ENCODE measurements at regions not wholly inside any gene's neighbourhood (a gene's known extent, or its start where the extent isn't known, plus 50 kb on each side); places are given as distances from the start of the nearest gene placed in this dataset.
A peak's percentile ranks its signal among the peaks of the same experiment; 100 is the strongest.
"Not testable (repeated sequence)": the region's sequence is repeated elsewhere in the genome, so short reads cannot be mapped to it uniquely, and the experiment has no call there.

DNA sequence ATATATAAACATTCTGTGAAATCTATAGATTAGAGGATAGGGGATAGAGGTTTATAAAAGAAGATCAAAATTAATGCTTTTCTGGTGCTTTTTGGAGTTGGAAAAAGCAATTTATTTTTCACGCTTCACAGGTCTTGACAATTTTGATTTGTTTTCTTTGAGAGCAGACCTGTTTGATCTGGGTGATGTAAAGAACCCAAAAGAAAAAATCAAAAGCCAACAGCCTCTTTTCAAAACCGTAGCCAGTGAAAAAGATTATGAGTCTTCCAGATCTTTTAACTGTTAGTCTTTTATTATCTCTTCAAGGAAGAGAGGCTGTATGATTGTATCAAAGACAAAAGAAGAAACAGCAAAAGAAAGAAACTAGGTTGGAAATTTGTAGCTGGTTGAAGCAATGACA, 1738.7 kb downstream of the KHDRBS2 start:
- not testable (repeated sequence) for H3F3A ChIP-seq (ENCODE audit: insufficient read depth, low read length); H2AFZ ChIP-seq (ENCODE audit: low read length); H3K9me2 ChIP-seq (ENCODE audit: low read depth, low read length); H3K4me2 ChIP-seq (ENCODE audit: low read length); H3K4me3 ChIP-seq (ENCODE audit: low read depth, low read length, poor library complexity, severe bottlenecking); H3K27ac ChIP-seq (ENCODE audit: low read depth, low read length, poor library complexity, severe bottlenecking); H3K9me3 ChIP-seq (ENCODE audit: low read length); H4K20me1 ChIP-seq (ENCODE audit: insufficient read depth, low read length); H3K9ac ChIP-seq (ENCODE audit: low read length); H3K4me1 ChIP-seq (ENCODE audit: insufficient read depth, low read length, severe bottlenecking); H3K36me3 ChIP-seq (ENCODE audit: insufficient read depth, low read length); H3K27me3 ChIP-seq (ENCODE audit: insufficient read depth, low read length); H3K79me2 ChIP-seq (ENCODE audit: insufficient read depth, low read length)

DNA sequence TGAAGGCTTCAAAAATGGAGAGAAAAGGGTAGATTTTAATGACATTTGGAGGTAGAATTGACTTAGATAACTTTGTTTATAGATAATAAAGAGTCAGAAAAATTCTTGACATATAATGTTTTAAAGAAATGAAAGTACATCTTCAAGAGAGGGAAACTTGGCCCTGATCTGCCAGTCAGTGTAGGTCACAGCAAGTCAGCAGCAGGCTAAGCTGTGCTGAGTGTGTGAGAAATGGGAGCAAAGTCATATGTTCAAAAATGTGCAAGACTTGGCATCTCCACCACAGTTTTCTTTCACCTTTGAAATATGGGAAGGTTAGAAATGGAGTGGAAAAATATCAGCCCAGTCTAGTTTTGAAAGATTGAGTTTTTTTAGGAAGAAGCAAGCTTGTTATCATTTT, 1761.3 kb downstream of the KHDRBS2 start:
- not testable (repeated sequence) for H3K36me3 ChIP-seq (ENCODE audit: insufficient read depth, low read length)

DNA sequence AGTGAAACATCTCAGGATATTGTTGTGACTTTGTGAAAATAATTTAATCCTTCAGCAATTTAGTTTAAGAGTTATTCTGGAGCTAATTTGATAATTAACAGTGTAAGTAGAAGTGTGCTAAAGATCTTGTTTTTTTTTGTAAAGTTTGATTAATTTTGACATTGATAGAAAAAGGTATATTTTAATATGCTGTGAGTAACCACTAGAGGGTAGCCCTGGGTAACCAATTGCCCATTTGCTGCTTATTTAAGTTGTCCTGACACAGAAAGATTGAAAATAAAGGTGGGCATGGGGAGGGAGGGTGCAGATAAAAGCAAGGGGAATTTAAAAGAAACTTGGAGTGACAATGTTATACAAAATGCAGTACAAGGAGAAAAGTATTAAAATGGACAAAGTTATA, 1808.3 kb downstream of the KHDRBS2 start:
- not testable (repeated sequence) for H3K9me2 ChIP-seq (ENCODE audit: low read depth, low read length); H3F3A ChIP-seq (ENCODE audit: insufficient read depth, low read length); H3K27ac ChIP-seq (ENCODE audit: low read depth, low read length, poor library complexity, severe bottlenecking); H3K4me3 ChIP-seq (ENCODE audit: low read depth, low read length, poor library complexity, severe bottlenecking); H3K9me3 ChIP-seq (ENCODE audit: low read length); H3K79me2 ChIP-seq (ENCODE audit: insufficient read depth, low read length); H2AFZ ChIP-seq (ENCODE audit: low read length); H3K4me1 ChIP-seq (ENCODE audit: insufficient read depth, low read length, severe bottlenecking); H3K27me3 ChIP-seq (ENCODE audit: insufficient read depth, low read length); H4K20me1 ChIP-seq (ENCODE audit: insufficient read depth, low read length); H3K4me2 ChIP-seq (ENCODE audit: low read length); H3K36me3 ChIP-seq (ENCODE audit: insufficient read depth, low read length); H3K9ac ChIP-seq (ENCODE audit: low read length)
- TF ChIP-seq, protein P1, sequence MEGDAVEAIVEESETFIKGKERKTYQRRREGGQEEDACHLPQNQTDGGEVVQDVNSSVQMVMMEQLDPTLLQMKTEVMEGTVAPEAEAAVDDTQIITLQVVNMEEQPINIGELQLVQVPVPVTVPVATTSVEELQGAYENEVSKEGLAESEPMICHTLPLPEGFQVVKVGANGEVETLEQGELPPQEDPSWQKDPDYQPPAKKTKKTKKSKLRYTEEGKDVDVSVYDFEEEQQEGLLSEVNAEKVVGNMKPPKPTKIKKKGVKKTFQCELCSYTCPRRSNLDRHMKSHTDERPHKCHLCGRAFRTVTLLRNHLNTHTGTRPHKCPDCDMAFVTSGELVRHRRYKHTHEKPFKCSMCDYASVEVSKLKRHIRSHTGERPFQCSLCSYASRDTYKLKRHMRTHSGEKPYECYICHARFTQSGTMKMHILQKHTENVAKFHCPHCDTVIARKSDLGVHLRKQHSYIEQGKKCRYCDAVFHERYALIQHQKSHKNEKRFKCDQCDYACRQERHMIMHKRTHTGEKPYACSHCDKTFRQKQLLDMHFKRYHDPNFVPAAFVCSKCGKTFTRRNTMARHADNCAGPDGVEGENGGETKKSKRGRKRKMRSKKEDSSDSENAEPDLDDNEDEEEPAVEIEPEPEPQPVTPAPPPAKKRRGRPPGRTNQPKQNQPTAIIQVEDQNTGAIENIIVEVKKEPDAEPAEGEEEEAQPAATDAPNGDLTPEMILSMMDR (IDR thresholded peaks at IDR 0.05; ENCODE audit: low read length), result peak; percentile 12; the same call in 1 of the 2 replicates

More for the DNA sequence above, 1761.3 kb downstream of the KHDRBS2 start:
- not testable (repeated sequence) for H3K4me2 ChIP-seq (ENCODE audit: low read length); H4K20me1 ChIP-seq (ENCODE audit: insufficient read depth, low read length); H3K4me3 ChIP-seq (ENCODE audit: low read depth, low read length, poor library complexity, severe bottlenecking); H3K27ac ChIP-seq (ENCODE audit: low read depth, low read length, poor library complexity, severe bottlenecking); H3K79me2 ChIP-seq (ENCODE audit: insufficient read depth, low read length); H3K9ac ChIP-seq (ENCODE audit: low read length); H2AFZ ChIP-seq (ENCODE audit: low read length); H3K9me2 ChIP-seq (ENCODE audit: low read depth, low read length); H3K4me1 ChIP-seq (ENCODE audit: insufficient read depth, low read length, severe bottlenecking); H3F3A ChIP-seq (ENCODE audit: insufficient read depth, low read length); H3K27me3 ChIP-seq (ENCODE audit: insufficient read depth, low read length); H3K9me3 ChIP-seq (ENCODE audit: low read length)

DNA sequence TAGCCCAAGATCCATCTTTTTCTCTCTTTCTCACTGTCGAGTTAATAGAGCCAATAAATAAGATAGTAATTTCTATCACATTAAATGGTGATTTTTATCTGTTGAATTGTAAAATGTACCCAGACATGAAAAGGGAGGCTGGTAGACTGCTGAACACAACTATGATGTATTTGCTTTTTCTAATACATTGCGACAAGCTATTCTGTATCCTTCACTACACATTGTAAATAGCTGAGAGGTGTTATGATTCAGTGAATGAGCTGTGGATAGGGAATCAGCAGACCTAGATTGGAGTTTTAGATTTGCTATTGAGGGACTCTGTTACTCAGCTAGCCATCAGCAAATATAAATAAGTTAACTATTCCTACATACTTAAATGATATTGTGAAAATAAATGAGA, 1812.2 kb downstream of the KHDRBS2 start:
- H3K27ac ChIP-seq (ENCODE audit: low read depth, low read length, poor library complexity, severe bottlenecking); H3K4me3 ChIP-seq (ENCODE audit: low read depth, low read length, poor library complexity, severe bottlenecking); H4K20me1 ChIP-seq (ENCODE audit: insufficient read depth, low read length); H3K27me3 ChIP-seq (ENCODE audit: insufficient read depth, low read length); H3K9me3 ChIP-seq (ENCODE audit: low read length); H3K9me2 ChIP-seq (ENCODE audit: low read depth, low read length); H3K4me1 ChIP-seq (ENCODE audit: insufficient read depth, low read length, severe bottlenecking); H3F3A ChIP-seq (ENCODE audit: insufficient read depth, low read length); H3K4me2 ChIP-seq (ENCODE audit: low read length); H3K9ac ChIP-seq (ENCODE audit: low read length); H2AFZ ChIP-seq (ENCODE audit: low read length); H3K79me2 ChIP-seq (ENCODE audit: insufficient read depth, low read length); H3K36me3 ChIP-seq (ENCODE audit: insufficient read depth, low read length): not testable (repeated sequence)

DNA sequence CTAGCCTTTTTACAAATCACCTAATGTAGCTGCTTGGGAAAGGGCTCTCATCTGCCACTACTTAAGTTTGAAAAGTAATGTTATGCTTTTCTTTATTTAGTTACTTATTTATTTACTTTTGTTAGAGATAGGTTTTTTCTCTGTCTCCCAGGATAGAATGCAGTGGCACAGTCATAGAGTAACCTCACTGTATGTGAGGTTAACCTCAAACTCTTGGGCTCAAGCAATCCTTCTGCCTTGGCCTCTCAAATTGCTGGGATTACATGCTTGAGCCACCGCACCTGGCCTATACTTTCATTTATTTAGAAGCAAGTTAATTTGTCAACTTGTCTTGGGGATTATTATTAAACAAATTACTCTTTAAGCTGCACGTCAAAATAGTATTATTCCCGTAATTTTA, 1814.6 kb downstream of the KHDRBS2 start:
- H3K36me3 ChIP-seq (ENCODE audit: insufficient read depth, low read length); H3K79me2 ChIP-seq (ENCODE audit: insufficient read depth, low read length); H3K4me1 ChIP-seq (ENCODE audit: insufficient read depth, low read length, severe bottlenecking); H3K9ac ChIP-seq (ENCODE audit: low read length); H3K4me3 ChIP-seq (ENCODE audit: low read depth, low read length, poor library complexity, severe bottlenecking); H4K20me1 ChIP-seq (ENCODE audit: insufficient read depth, low read length); H3F3A ChIP-seq (ENCODE audit: insufficient read depth, low read length); H3K9me3 ChIP-seq (ENCODE audit: low read length); H3K4me2 ChIP-seq (ENCODE audit: low read length); H3K27ac ChIP-seq (ENCODE audit: low read depth, low read length, poor library complexity, severe bottlenecking); H2AFZ ChIP-seq (ENCODE audit: low read length); H3K27me3 ChIP-seq (ENCODE audit: insufficient read depth, low read length); H3K9me2 ChIP-seq (ENCODE audit: low read depth, low read length): not testable (repeated sequence)

DNA sequence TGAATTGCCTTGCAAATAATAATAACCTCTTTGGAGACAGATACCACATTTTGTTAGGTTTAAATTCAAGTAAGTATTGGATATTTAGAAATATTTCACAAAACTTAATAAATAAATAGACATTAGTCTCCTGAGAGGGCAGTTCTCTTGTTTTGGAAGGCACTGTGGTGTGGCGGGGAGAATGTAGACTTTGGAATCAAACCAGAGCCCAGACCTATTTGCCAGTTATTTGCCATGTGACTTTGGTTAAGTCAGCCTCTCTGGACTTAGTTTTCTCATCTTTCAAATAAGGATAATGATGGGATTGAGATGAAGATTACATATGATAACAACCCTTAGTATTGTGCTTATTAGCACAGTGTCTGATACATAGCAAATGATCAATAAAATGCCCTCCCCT, 1835.6 kb downstream of the KHDRBS2 start:
- not testable (repeated sequence) for H3K27me3 ChIP-seq (ENCODE audit: insufficient read depth, low read length); H3F3A ChIP-seq (ENCODE audit: insufficient read depth, low read length); H3K36me3 ChIP-seq (ENCODE audit: insufficient read depth, low read length); H3K9me3 ChIP-seq (ENCODE audit: low read length); H3K4me3 ChIP-seq (ENCODE audit: low read depth, low read length, poor library complexity, severe bottlenecking); H4K20me1 ChIP-seq (ENCODE audit: insufficient read depth, low read length); H3K4me2 ChIP-seq (ENCODE audit: low read length); H3K9me2 ChIP-seq (ENCODE audit: low read depth, low read length); H2AFZ ChIP-seq (ENCODE audit: low read length); H3K9ac ChIP-seq (ENCODE audit: low read length); H3K27ac ChIP-seq (ENCODE audit: low read depth, low read length, poor library complexity, severe bottlenecking); H3K4me1 ChIP-seq (ENCODE audit: insufficient read depth, low read length, severe bottlenecking); H3K79me2 ChIP-seq (ENCODE audit: insufficient read depth, low read length)

DNA sequence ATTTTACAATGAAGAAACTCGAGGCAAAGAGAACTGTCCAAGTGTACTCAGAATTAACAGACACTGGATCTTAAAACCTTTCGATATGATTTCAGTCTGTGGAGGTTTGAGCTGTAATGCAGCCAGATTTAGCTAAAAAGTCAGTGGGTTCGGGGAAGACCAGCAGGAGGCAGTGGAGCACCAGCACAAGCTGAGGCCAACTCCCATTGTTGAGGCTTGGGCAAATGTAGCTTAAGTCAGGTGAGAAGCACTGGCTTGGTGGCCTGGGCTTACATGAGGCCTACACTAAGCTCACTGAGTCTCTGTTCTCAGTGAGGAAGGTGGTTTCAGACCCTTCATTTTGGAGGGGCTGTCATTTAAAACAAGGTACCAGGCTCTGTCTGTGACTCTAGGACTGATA, 1841.5 kb downstream of the KHDRBS2 start:
- not testable (repeated sequence) for H3K36me3 ChIP-seq (ENCODE audit: insufficient read depth, low read length); H3K9me2 ChIP-seq (ENCODE audit: low read depth, low read length); H3K27ac ChIP-seq (ENCODE audit: low read depth, low read length, poor library complexity, severe bottlenecking); H3K4me1 ChIP-seq (ENCODE audit: insufficient read depth, low read length, severe bottlenecking); H4K20me1 ChIP-seq (ENCODE audit: insufficient read depth, low read length); H3F3A ChIP-seq (ENCODE audit: insufficient read depth, low read length); H3K9ac ChIP-seq (ENCODE audit: low read length); H3K4me2 ChIP-seq (ENCODE audit: low read length); H3K9me3 ChIP-seq (ENCODE audit: low read length); H2AFZ ChIP-seq (ENCODE audit: low read length); H3K27me3 ChIP-seq (ENCODE audit: insufficient read depth, low read length); H3K4me3 ChIP-seq (ENCODE audit: low read depth, low read length, poor library complexity, severe bottlenecking); H3K79me2 ChIP-seq (ENCODE audit: insufficient read depth, low read length)
